ENCODE measurements at regions not wholly inside any gene's neighbourhood (a gene's known extent, or its start where the extent isn't known, plus 50 kb on each side); places are given as distances from the start of the nearest gene placed in this dataset.
"Not testable (repeated sequence)": the region's sequence is repeated elsewhere in the genome, so short reads cannot be mapped to it uniquely, and the experiment has no call there.

GRCh38 chr5:136736021-136736420, 370.7 kb upstream of the TRPC7 start:
- TF ChIP-seq POLR2A (IDR thresholded peaks at IDR 0.05) = no peak
- TF ChIP-seq, protein P1, sequence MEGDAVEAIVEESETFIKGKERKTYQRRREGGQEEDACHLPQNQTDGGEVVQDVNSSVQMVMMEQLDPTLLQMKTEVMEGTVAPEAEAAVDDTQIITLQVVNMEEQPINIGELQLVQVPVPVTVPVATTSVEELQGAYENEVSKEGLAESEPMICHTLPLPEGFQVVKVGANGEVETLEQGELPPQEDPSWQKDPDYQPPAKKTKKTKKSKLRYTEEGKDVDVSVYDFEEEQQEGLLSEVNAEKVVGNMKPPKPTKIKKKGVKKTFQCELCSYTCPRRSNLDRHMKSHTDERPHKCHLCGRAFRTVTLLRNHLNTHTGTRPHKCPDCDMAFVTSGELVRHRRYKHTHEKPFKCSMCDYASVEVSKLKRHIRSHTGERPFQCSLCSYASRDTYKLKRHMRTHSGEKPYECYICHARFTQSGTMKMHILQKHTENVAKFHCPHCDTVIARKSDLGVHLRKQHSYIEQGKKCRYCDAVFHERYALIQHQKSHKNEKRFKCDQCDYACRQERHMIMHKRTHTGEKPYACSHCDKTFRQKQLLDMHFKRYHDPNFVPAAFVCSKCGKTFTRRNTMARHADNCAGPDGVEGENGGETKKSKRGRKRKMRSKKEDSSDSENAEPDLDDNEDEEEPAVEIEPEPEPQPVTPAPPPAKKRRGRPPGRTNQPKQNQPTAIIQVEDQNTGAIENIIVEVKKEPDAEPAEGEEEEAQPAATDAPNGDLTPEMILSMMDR (IDR thresholded peaks at IDR 0.05) = no peak
- no peak for DNase-seq
- H3K4me3 ChIP-seq = no peak overlapping the region
- no peaks in the 10 kb centered on the region for H3K4me1 ChIP-seq
- no peaks in the 10 kb centered on the region for H3K36me3 ChIP-seq
- no peaks in the 10 kb centered on the region for H3K27me3 ChIP-seq
- no peaks in the 10 kb centered on the region for H3K9me3 ChIP-seq
- intact Hi-C loops (cut with DNase I) = no loop called here
- H3K27ac ChIP-seq = no peak overlapping the region
- WGBS, 2 donors = 47 to 59% methylated on average over 6 of the region's 6 CpGs

- H3K36me3 ChIP-seq; intact Hi-C loops (cut with DNase I); H3K27me3 ChIP-seq; H3K4me3 ChIP-seq; H3K4me1 ChIP-seq; H3K9me3 ChIP-seq; DNase-seq; H3K27ac ChIP-seq: not testable (repeated sequence)
- WGBS, 2 donors = 40 to 41% methylated on average over 4 of the region's 4 CpGs
Observed at GRCh38 chr5:136735611-136736010, 370.3 kb upstream of the TRPC7 start.

- intact Hi-C loops (cut with DNase I) = no loop called here
- Histone ChIP-seq H3K4me1 (no peaks in the 10 kb centered on the region), H3K4me3 (no peak overlapping the region), H3K27ac (no peak overlapping the region), H3K9me3 (no peaks in the 10 kb centered on the region), H3K36me3 (no peaks in the 10 kb centered on the region), H3K27me3 (no peaks in the 10 kb centered on the region)
- no peak for TF ChIP-seq POLR2A (IDR thresholded peaks at IDR 0.05)
- TF ChIP-seq, protein P1 (IDR thresholded peaks at IDR 0.05) = no peak
- DNase-seq = no peak
- 73 to 77% methylated on average over 1 of the region's 1 CpG for WGBS, 2 donors
Observed at GRCh38 chr5:136734628-136735027, 369.3 kb upstream of the TRPC7 start.

DNA sequence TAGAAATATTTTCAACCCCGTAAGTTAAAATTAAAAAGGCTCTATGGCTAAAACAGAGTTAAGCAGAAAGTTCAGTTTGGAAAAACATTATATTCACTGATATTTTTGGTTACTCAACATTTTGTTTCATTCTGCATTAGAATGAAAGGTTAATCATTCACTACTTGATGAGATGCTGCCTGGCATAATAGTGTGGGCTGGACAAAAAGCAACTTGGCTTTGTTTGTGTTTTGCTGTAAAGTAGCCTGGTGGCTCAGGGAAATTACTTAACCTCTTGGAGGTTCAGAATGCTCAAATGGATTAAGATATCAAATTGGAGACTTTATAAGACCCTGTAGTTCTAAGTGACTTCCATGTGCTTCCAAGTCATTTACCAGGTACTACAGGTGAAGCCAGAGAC, 367.4 kb upstream of the TRPC7 start:
- Histone ChIP-seq H3K4me1 (no peaks in the 10 kb centered on the region), H3K27ac (no peak overlapping the region), H3K9me3 (no peaks in the 10 kb centered on the region), H3K4me3 (no peak overlapping the region), H3K36me3 (no peaks in the 10 kb centered on the region), H3K27me3 (no peaks in the 10 kb centered on the region)
- 90 to 92% methylated on average over 1 of the region's 1 CpG for WGBS, 2 donors
- no peak for TF ChIP-seq POLR2A (IDR thresholded peaks at IDR 0.05)
- TF ChIP-seq, protein P1 (IDR thresholded peaks at IDR 0.05) = no peak
- no peak for DNase-seq
- intact Hi-C loops (cut with DNase I) = no loop called here

- 60 to 61% methylated on average over 3 of the region's 3 CpGs for WGBS, 2 donors
- H3K27ac ChIP-seq = no peak overlapping the region
- H3K4me3 ChIP-seq = no peak overlapping the region
- H3K4me1 ChIP-seq = no peaks in the 10 kb centered on the region
- no peak for TF ChIP-seq POLR2A (IDR thresholded peaks at IDR 0.05)
- TF ChIP-seq, protein P1 (IDR thresholded peaks at IDR 0.05) = no peak
- no peak for DNase-seq
- no peaks in the 10 kb centered on the region for H3K36me3 ChIP-seq
- intact Hi-C loops (cut with DNase I) = no loop called here
- no peaks in the 10 kb centered on the region for H3K27me3 ChIP-seq
- H3K9me3 ChIP-seq = no peaks in the 10 kb centered on the region
Observed at GRCh38 chr5:136731241-136731900, 366.0 kb upstream of the TRPC7 start.

- DNase-seq = no peak
- WGBS, 2 donors = 39 to 48% methylated on average over 2 to 3 of the region's 3 CpGs
- H3K27ac ChIP-seq = no peak overlapping the region
Observed at GRCh38 chr5:136730426-136730825, 365.1 kb upstream of the TRPC7 start.

More at GRCh38 chr5:136730426-136730825, 365.1 kb upstream of the TRPC7 start:
- no peak for TF ChIP-seq POLR2A (IDR thresholded peaks at IDR 0.05)
- TF ChIP-seq, protein P1 (IDR thresholded peaks at IDR 0.05) = no peak
- intact Hi-C loops (cut with DNase I) = no loop called here
- Histone ChIP-seq H3K4me3 (no peak overlapping the region), H3K4me1 (no peaks in the 10 kb centered on the region), H3K27me3 (no peaks in the 10 kb centered on the region), H3K36me3 (no peaks in the 10 kb centered on the region), H3K9me3 (no peaks in the 10 kb centered on the region)
